Tibial nerve (tissue), 3 donors: ENCODE measurements at regions not wholly inside any gene's neighbourhood (a gene's known extent, or its start where the extent isn't known, plus 50 kb on each side); places are given as distances from the start of the nearest gene placed in this dataset.

Experiments
- CTCF ChIP-seq, 5 experiments: fragments of 200-600 bp in 3 of 5; fragments of 450-650 bp in 2 of 5; sonication (generic) in 3 of 5; IDR thresholded peaks; one replicate each; pipeline ENCODE4 v1.5.1; 2016 to 2019; ENCODE audit warnings: antibody characterized with exemption in 5 of 5, mild to moderate bottlenecking in 3 of 5, moderate library complexity in 2 of 5
- POLR2A ChIP-seq, 2 donors: fragments of 450-650 bp; IDR thresholded peaks; one replicate each; pipeline ENCODE4 v1.6.1; 2017; ENCODE audit warnings: antibody characterized with exemption in 2 of 2, mild to moderate bottlenecking in 2 of 2, moderate library complexity in 2 of 2

DNA sequence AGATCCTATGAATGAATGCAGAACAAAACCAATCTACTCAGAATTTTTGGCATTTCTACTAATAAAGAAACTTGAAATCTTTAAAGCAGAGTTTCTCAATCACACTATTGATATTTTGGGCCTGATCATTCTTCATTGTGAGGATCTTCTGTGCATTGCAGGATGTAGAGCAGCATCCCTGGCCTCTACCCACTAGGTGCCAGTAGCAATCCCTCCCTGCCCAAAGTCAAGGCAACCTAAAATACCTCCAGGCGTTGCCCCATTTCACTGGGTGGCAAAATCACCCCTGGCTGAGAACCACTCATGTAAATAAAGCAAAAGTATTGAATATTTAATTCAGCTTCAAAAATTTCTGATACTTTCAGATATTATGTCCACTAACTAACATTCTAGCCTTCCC, 213.0 kb downstream of the SP3 start:
- TF ChIP-seq CTCF (IDR thresholded peaks at IDR 0.05) (no peak), POLR2A (IDR thresholded peaks at IDR 0.05) (no peak)
